Stimulated activated CD4-positive, alpha-beta T cell treated with anti-CD3 and anti-CD28 coated beads, Interleukin-4, amount 100 ng/mL, for 48 hours (primary cell): ENCODE measurements at regions not wholly inside any gene's neighbourhood (a gene's known extent, or its start where the extent isn't known, plus 50 kb on each side); places are given as distances from the start of the nearest gene placed in this dataset.

Source experiments
- DNase-seq, 2 donors: peaks; one replicate each; pipeline ENCODE4 v3.0.0-alpha.2; 2020; ENCODE audit warnings: low read depth in 2 of 2

- no peak for DNase-seq
These were observed 56.0 kb upstream of the PIK3CG start for GRCh38 chr7:106808967-106809635.

DNA sequence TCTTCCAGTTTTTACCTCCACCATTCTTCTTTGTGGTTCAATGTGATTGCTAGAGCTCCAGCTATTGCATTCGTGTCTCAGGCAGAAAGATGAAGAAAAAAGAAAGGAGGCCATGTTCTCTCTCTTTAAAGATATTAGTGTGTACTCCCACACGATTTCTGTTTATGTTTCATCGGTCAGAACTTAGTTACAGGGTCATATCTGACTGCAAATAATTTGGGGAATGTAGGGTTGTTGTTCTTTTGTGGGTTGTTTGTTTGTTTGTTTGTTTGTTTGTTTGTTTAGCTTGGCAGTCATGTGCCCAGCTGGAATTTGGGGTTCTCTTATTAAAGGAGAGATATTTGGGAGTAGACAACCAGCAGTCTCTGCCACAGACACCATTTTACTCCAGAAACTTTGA is 53.6 kb upstream of the PIK3CG start:
- DNase-seq: no peak

- DNase-seq: no peak
These were observed 52.9 kb upstream of the PIK3CG start for GRCh38 chr7:106812027-106812643.

DNA sequence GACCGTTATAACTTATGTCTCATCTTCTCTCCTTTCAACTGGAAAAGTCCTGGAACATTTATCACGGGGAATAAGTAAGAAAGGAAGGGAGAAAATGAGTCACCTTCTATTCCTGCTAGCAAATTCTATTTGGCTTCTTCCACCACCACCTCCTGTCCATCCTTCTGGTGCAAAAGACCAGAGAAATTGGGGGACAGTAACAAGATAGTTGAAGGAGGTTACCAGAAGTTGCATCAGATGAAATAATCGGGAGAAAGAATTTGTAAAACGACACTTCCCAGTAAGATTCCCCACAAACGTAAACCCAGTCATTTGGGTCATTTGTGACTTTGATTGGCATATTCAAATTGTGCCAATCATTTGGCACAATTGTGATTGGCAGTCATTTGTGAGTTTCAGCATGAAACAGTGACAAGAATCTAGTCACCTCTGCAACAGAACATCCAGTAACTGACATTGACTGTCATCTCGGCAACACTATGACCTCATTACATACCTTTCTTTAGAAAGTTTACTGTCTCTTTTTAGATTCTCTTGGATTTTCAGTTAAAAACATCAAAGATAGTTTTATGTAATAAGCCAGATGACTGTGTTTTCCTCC is 51.3 kb upstream of the PIK3CG start:
- no peak for DNase-seq

- DNase-seq: no peak
These were observed 50.2 kb upstream of the PIK3CG start for GRCh38 chr7:106814887-106815286.
